GM23248 (cell line): ENCODE measurements at regions not wholly inside any gene's neighbourhood (a gene's known extent, or its start where the extent isn't known, plus 50 kb on each side); places are given as distances from the start of the nearest gene placed in this dataset.

Experiments used
- DNase-seq: peaks from one replicate; pipeline ENCODE4 v3.0.0-alpha.2; 2015
- H2AFZ ChIP-seq: fragments of 200-600 bp; sonication (generic); 2 replicates; pipeline ENCODE4 v1.6.1; 2016; ENCODE audit warnings: antibody characterized with exemption
- H3F3A ChIP-seq: fragments of 200-600 bp; sonication (generic); 2 replicates; pipeline ENCODE4 v1.6.1; 2016; ENCODE audit warnings: mild to moderate bottlenecking, antibody characterized with exemption, mixed run types; ENCODE audit not compliant: insufficient read depth
- H3K27ac ChIP-seq: fragments of 200-600 bp; sonication (generic); 2 replicates; pipeline ENCODE4 v1.5.1; 2016; ENCODE audit warnings: mild to moderate bottlenecking
- H3K27me3 ChIP-seq: fragments of 200-600 bp; sonication (generic); replicated peaks from 2 replicates; pipeline ENCODE4 v1.6.1; 2016; ENCODE audit warnings: mild to moderate bottlenecking; ENCODE audit not compliant: insufficient read depth
- H3K36me3 ChIP-seq: fragments of 200-600 bp; sonication (generic); 2 replicates; pipeline ENCODE4 v1.6.1; 2016; ENCODE audit warnings: low read depth, mild to moderate bottlenecking
- H3K4me1 ChIP-seq: fragments of 200-600 bp; sonication (generic); 2 replicates; pipeline ENCODE4 v1.6.1; 2016; ENCODE audit warnings: mild to moderate bottlenecking; ENCODE audit not compliant: insufficient read depth
- H3K4me2 ChIP-seq: fragments of 200-600 bp; sonication (generic); one replicate; pipeline ENCODE4 v1.6.1; 2016; ENCODE audit warnings: mild to moderate bottlenecking; ENCODE audit not compliant: unreplicated experiment
- H3K4me3 ChIP-seq: fragments of 200-600 bp; sonication (generic); 2 replicates; pipeline ENCODE4 v1.5.1; 2016; ENCODE audit warnings: mild to moderate bottlenecking
- H3K79me2 ChIP-seq: fragments of 200-600 bp; sonication (generic); 2 replicates; pipeline ENCODE4 v1.6.1; 2016; ENCODE audit warnings: mild to moderate bottlenecking; ENCODE audit not compliant: insufficient read depth
- H3K9ac ChIP-seq: fragments of 200-600 bp; sonication (generic); 2 replicates; pipeline ENCODE4 v1.6.1; 2016; ENCODE audit warnings: mild to moderate bottlenecking
- H3K9me2 ChIP-seq: fragments of 200-600 bp; sonication (generic); 2 replicates; pipeline ENCODE4 v1.6.1; 2016; ENCODE audit warnings: mixed run types, mild to moderate bottlenecking, moderate library complexity; ENCODE audit not compliant: insufficient read depth
- H3K9me3 ChIP-seq: fragments of 200-600 bp; sonication (generic); one replicate; pipeline ENCODE4 v1.6.1; 2017; ENCODE audit warnings: low read depth
- H4K20me1 ChIP-seq: fragments of 200-600 bp; sonication (generic); 2 replicates; pipeline ENCODE4 v1.6.0; 2016; ENCODE audit not compliant: insufficient read depth
- EZH2 ChIP-seq: fragments of 200-600 bp; sonication (generic); IDR thresholded peaks from 2 replicates; pipeline ENCODE4 v1.6.1; 2018; ENCODE audit warnings: antibody characterized with exemption, mild to moderate bottlenecking; ENCODE audit not compliant: insufficient read depth, poor library complexity, severe bottlenecking
- EZH2phosphoT487 ChIP-seq: fragments of 200-600 bp; sonication (generic); IDR thresholded peaks from 2 replicates; pipeline ENCODE4 v1.6.1; 2018; ENCODE audit warnings: antibody characterized with exemption, moderate library complexity, mild to moderate bottlenecking, low read depth; ENCODE audit not compliant: insufficient read depth
- WGBS, 2 experiments: methylation state at CpG; one replicate each; pipeline ENCODE4 v1.1.6; 2015 to 2017; ENCODE audit warnings: low lambda C conversion rate in 2 of 2, low coverage in 1 of 2; ENCODE audit errors: missing lambda C conversion rate in 2 of 2; 5-methylcytosine and 5-hydroxymethylcytosine counted together
- in situ Hi-C: fragments of 300-500 bp; cut with MboI; formaldehyde crosslinking; loops from 2 replicates; pipeline ENCODE4 v1.15.0; 2020

GRCh38 chr2:147365622-147366021 is 479.2 kb upstream of the ACVR2A start:
- Histone ChIP-seq H3F3A (no peaks in the 10 kb centered on the region), H3K4me3 (no peak overlapping the region), H3K9me3 (no peaks in the 10 kb centered on the region), H3K27ac (no peak overlapping the region), H4K20me1 (no peaks in the 10 kb centered on the region), H3K79me2 (no peaks in the 10 kb centered on the region), H3K27me3 (no peaks in the 10 kb centered on the region), H2AFZ (no peak overlapping the region), H3K36me3 (no peaks in the 10 kb centered on the region), H3K4me1 (no peaks in the 10 kb centered on the region), H3K4me2 (no peak overlapping the region), H3K9ac (no peak overlapping the region), H3K9me2 (no peaks in the 10 kb centered on the region)
- DNase-seq, result no peak
- in situ Hi-C loops, result no loop called here
- WGBS, 2 experiments, result 59 to 60% methylated on average over 4 of the region's 4 CpGs
- TF ChIP-seq EZH2phosphoT487 (no peak), EZH2 (no peak)

DNA sequence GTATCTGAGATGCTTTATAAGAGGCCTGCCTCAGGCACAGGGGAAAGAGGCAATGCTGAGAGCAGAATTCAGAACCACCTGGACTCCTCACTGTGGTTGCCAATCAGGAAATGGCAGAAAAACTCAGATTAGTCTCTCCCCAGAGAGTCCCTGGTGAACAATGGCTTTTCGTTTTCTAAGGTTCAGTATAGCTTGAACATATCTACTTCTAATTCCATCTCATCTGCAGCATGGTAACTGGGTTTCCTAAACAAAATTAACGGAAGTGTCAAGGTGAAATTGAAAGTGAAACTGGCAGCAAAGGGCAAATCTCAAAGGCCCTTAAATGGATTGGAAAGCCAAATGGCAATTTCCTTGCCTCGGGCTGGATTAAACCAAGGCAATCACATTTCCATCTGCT is 480.2 kb upstream of the ACVR2A start:
- Histone ChIP-seq H3K9me2 (no peaks in the 10 kb centered on the region), H3K27me3 (no peaks in the 10 kb centered on the region), H3K9me3 (no peaks in the 10 kb centered on the region), H3K27ac (no peak overlapping the region), H3K79me2 (no peaks in the 10 kb centered on the region), H2AFZ (peak overlapping the region; percentile 34), H3K4me3 (no peak overlapping the region), H3K4me1 (no peaks in the 10 kb centered on the region), H4K20me1 (no peaks in the 10 kb centered on the region), H3K9ac (no peak overlapping the region), H3K36me3 (no peaks in the 10 kb centered on the region), H3F3A (no peaks in the 10 kb centered on the region), H3K4me2 (no peak overlapping the region)
- 58 to 62% methylated on average over 3 of the region's 3 CpGs for WGBS, 2 experiments
- no peak for DNase-seq
- in situ Hi-C loops, result no loop called here
- TF ChIP-seq EZH2phosphoT487, result no peak
- TF ChIP-seq EZH2, result no peak

DNA sequence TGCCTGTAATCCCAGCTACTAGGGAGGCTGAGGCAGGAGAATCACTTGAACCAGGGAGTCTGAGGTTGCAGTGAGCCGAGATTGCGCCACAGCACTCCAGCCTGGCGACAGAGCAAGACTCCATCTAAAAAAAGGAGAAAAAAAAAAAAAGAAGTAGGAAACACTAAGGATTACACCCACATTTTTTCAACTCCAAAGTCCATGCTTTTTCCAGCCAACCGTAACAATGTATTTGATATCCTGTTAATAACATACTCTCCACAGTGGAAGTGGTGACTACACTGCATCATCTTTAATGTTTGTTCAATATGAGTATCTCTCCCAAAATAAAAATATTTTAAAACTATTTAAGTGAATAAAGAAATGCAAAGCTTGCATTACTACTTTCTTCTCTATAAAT is 481.6 kb upstream of the ACVR2A start:
- H3K4me2 ChIP-seq, result no peak overlapping the region
- peaks cover 5% of the 10 kb centered on the region; the same call in 1 of the 2 replicates for H3K27me3 ChIP-seq
- TF ChIP-seq EZH2phosphoT487, result no peak
- no peak for TF ChIP-seq EZH2
- no peak overlapping the region for H2AFZ ChIP-seq
- no peak overlapping the region for H3K9ac ChIP-seq
- no peak for DNase-seq
- H3K9me2 ChIP-seq, result no peaks in the 10 kb centered on the region
- 79 to 88% methylated on average over 4 of the region's 4 CpGs for WGBS, 2 experiments
- H4K20me1 ChIP-seq, result no peaks in the 10 kb centered on the region
- no peak overlapping the region for H3K27ac ChIP-seq
- H3K4me3 ChIP-seq, result no peak overlapping the region
- H3K9me3 ChIP-seq, result no peaks in the 10 kb centered on the region
- H3K4me1 ChIP-seq, result no peaks in the 10 kb centered on the region
- H3F3A ChIP-seq, result no peaks in the 10 kb centered on the region
- H3K79me2 ChIP-seq, result no peaks in the 10 kb centered on the region
- H3K36me3 ChIP-seq, result no peaks in the 10 kb centered on the region
- in situ Hi-C loops, result no loop called here

- Histone ChIP-seq H3K79me2 (no peaks in the 10 kb centered on the region), H3K27ac (no peak overlapping the region), H3K9ac (no peak overlapping the region), H3K4me3 (no peak overlapping the region), H3K36me3 (no peaks in the 10 kb centered on the region), H2AFZ (no peak overlapping the region), H3F3A (no peaks in the 10 kb centered on the region), H3K4me1 (no peaks in the 10 kb centered on the region), H3K27me3 (peaks cover 7% of the 10 kb centered on the region; the same call in 1 of the 2 replicates), H4K20me1 (no peaks in the 10 kb centered on the region), H3K9me2 (no peaks in the 10 kb centered on the region), H3K4me2 (no peak overlapping the region), H3K9me3 (no peaks in the 10 kb centered on the region)
- TF ChIP-seq EZH2 (no peak), EZH2phosphoT487 (no peak)
- 17 to 30% methylated on average over 1 of the region's 1 CpG for WGBS, 2 experiments
- in situ Hi-C loops, result no loop called here
- peak; percentile 9 for DNase-seq
Measured at GRCh38 chr2:147358375-147358774, 486.5 kb upstream of the ACVR2A start.

DNA sequence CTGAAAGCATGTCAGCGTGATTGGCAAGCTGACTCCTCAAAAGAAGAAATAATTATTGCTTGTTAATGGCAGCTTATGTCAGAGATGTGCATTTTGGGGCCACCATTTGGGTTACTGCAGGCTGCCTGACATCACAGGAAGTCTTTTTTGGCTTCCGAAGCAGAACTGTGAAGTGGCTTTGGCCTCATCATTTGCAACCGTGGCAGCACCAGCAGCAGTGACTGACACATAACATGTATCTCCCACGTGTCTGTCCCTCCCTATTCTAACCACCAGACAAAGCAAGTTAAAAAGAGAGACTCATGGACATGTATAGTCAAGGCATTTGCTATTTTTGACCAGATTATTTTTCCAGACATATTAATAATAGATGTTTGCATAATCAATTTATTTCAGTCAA is 488.7 kb upstream of the ACVR2A start:
- H3F3A ChIP-seq, result no peaks in the 10 kb centered on the region
- no peaks in the 10 kb centered on the region for H3K4me1 ChIP-seq
- no peaks in the 10 kb centered on the region for H3K79me2 ChIP-seq
- in situ Hi-C loops, result no loop called here
- H3K9me2 ChIP-seq, result no peaks in the 10 kb centered on the region
- no peaks in the 10 kb centered on the region for H3K9me3 ChIP-seq
- peaks cover 7% of the 10 kb centered on the region; the same call in 1 of the 2 replicates for H3K27me3 ChIP-seq
- H3K36me3 ChIP-seq, result no peaks in the 10 kb centered on the region
- H3K9ac ChIP-seq, result no peak overlapping the region
- no peaks in the 10 kb centered on the region for H4K20me1 ChIP-seq
- H3K27ac ChIP-seq, result no peak overlapping the region
- H2AFZ ChIP-seq, result no peak overlapping the region
- no peak for DNase-seq
- H3K4me3 ChIP-seq, result no peak overlapping the region
- no peak for TF ChIP-seq EZH2phosphoT487
- TF ChIP-seq EZH2, result no peak
- 65 to 67% methylated on average over 4 of the region's 4 CpGs for WGBS, 2 experiments
- no peak overlapping the region for H3K4me2 ChIP-seq
